Hepatocyte (in vitro differentiated cells): ENCODE measurements at regions not wholly inside any gene's neighbourhood (a gene's known extent, or its start where the extent isn't known, plus 50 kb on each side); places are given as distances from the start of the nearest gene placed in this dataset.

ENCODE experiments used
- CTCF ChIP-seq: fragments of 200-600 bp; sonication (generic); IDR thresholded peaks from 2 replicates; pipeline ENCODE4 v1.5.1; 2016; ENCODE audit warnings: antibody characterized with exemption, mild to moderate bottlenecking; ENCODE audit not compliant: poor library complexity
- EZH2 ChIP-seq: fragments of 200-600 bp; sonication (generic); IDR thresholded peaks from 2 replicates; pipeline ENCODE4 v1.6.1; 2016; ENCODE audit warnings: antibody characterized with exemption, mild to moderate bottlenecking, borderline replicate concordance
- EZH2phosphoT487 ChIP-seq: fragments of 200-600 bp; sonication (generic); IDR thresholded peaks from one replicate; pipeline ENCODE4 v1.6.1; 2018; ENCODE audit warnings: antibody characterized with exemption, mild to moderate bottlenecking, low read depth, moderate library complexity; ENCODE audit not compliant: unreplicated experiment, severe bottlenecking

GRCh38 chr2:234435836-234436481 is 60.9 kb downstream of the ARL4C start:
- no peak for TF ChIP-seq CTCF
- no peak for TF ChIP-seq EZH2
- no peak for TF ChIP-seq EZH2phosphoT487
